PC-9 (cell line): ENCODE measurements at regions not wholly inside any gene's neighbourhood (a gene's known extent, or its start where the extent isn't known, plus 50 kb on each side); places are given as distances from the start of the nearest gene placed in this dataset.

ENCODE experiments used
- BruUV-seq: library from RNA; stranded (reverse); fragments of 400-500 nt; replicated peaks from 2 replicates; lab custom pipeline; 2021; lab: Mats Ljungman, UMichigan
- CTCF ChIA-PET: fragments of 300-600 bp; sonication (Branson Sonifier 250); formaldehyde crosslinking; loops from one replicate; lab custom pipeline; 2022; ENCODE audit warnings: antibody characterized with exemption; lab: Charles Lee
- POLR2A ChIA-PET: fragments of 300-600 bp; sonication (Branson Sonifier 250); formaldehyde crosslinking; loops from one replicate; lab custom pipeline; 2022; ENCODE audit warnings: antibody characterized with exemption; ENCODE audit not compliant: unreplicated experiment; lab: Charles Lee
- DNase-seq, 2 experiments: peaks; one replicate each; pipeline versions ENCODE4 v3.0.0 to v3.0.0-alpha.2; 2015 to 2022; ENCODE audit warnings: mixed read lengths in 1 of 2
- H2AFZ ChIP-seq: fragments of 200-600 bp; sonication (generic); 2 replicates; pipeline ENCODE4 v1.8.1; 2017; ENCODE audit warnings: antibody characterized with exemption
- H3F3A ChIP-seq: fragments of 200-600 bp; sonication (generic); 2 replicates; pipeline ENCODE4 v1.8.1; 2017; ENCODE audit warnings: antibody characterized with exemption, mild to moderate bottlenecking, low read depth; ENCODE audit not compliant: insufficient read depth
- H3K27ac ChIP-seq: fragments of 200-600 bp; sonication (generic); 2 replicates; pipeline ENCODE4 v1.6.1; 2016; ENCODE audit warnings: mixed run types
- H3K27me3 ChIP-seq: fragments of 200-600 bp; sonication (generic); 2 replicates; pipeline ENCODE4 v1.6.1; 2016; ENCODE audit warnings: low read depth, mixed run types; ENCODE audit not compliant: insufficient read depth
- H3K36me3 ChIP-seq: fragments of 200-600 bp; sonication (generic); 2 replicates; pipeline ENCODE4 v1.6.1; 2016; ENCODE audit warnings: low read depth, mixed run types
- H3K4me1 ChIP-seq: fragments of 200-600 bp; sonication (generic); replicated peaks from 2 replicates; pipeline ENCODE4 v1.6.1; 2016; ENCODE audit warnings: mixed run types; ENCODE audit not compliant: insufficient read depth
- H3K4me2 ChIP-seq: fragments of 200-600 bp; sonication (generic); 2 replicates; pipeline ENCODE4 v1.6.1; 2017; ENCODE audit warnings: mixed run types
- H3K4me3 ChIP-seq: fragments of 200-600 bp; sonication (generic); 2 replicates; pipeline ENCODE4 v1.6.1; 2016; ENCODE audit warnings: mixed run types
- H3K79me2 ChIP-seq: fragments of 200-600 bp; sonication (generic); 2 replicates; pipeline ENCODE4 v1.6.1; 2017; ENCODE audit warnings: low read depth, mixed run types
- H3K9me2 ChIP-seq: fragments of 200-600 bp; sonication (generic); 2 replicates; pipeline ENCODE4 v1.8.1; 2017; ENCODE audit warnings: mild to moderate bottlenecking; ENCODE audit not compliant: insufficient read depth
- H3K9me3 ChIP-seq: fragments of 200-600 bp; sonication (generic); 2 replicates; pipeline ENCODE4 v1.8.1; 2016; ENCODE audit warnings: low read depth; ENCODE audit not compliant: insufficient read depth
- H4K20me1 ChIP-seq: fragments of 200-600 bp; sonication (generic); 2 replicates; pipeline ENCODE4 v1.8.1; 2017; ENCODE audit not compliant: insufficient read depth
- EZH2 ChIP-seq: fragments of 200-600 bp; sonication (generic); IDR thresholded peaks from 2 replicates; pipeline ENCODE4 v1.8.0; 2017; ENCODE audit warnings: antibody characterized with exemption, low read depth
- intact Hi-C: fragments of 100-400 bp; cut with micrococcal nuclease; formaldehyde crosslinking; loops from one replicate; pipeline ENCODE4 v1.10.0; 2022; ENCODE audit not compliant: unreplicated experiment
- TF ChIP-seq, protein P1 (sequence below): fragments of 200-600 bp; sonication (generic); conservative IDR thresholded peaks from 2 replicates; pipeline ENCODE4 v1.6.1; 2017; ENCODE audit warnings: mixed run types, antibody characterized with exemption, mild to moderate bottlenecking, moderate library complexity

DNA sequence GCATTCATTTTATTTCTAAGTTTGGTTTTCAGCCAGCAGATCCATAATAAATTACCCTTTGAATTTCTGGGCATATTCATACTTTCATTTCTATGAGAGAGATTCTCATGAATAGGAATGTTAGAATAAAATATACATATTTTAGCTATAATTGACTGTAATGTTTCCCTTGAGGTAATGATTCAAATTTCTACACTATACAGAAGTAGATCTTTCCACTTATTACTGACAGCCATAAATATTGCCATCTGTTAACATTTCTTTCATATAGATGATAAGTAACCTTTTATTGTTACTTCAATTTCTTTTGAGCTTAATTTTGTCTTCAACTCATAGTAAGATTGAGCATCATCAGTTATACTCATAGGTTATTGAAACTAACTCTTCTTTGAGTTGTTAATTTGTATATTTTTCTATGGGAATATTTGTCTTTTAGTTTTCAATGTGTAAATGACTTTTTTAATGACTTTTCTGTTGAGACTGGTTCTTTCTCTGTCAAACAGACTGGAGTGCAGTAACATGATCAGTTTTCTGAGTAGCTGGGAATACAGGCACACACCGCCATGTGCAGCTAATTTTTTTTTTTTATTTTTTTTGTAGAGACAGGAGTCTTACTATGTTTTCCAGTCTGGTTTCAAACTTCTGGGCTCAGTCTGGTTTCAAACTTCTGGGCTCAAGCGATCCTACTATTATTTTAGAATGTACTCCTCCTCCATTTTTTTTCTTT is 991.6 kb downstream of the SLC6A15 start:
- CTCF ChIA-PET = no interaction called here
- no peaks in the 10 kb centered on the region for H4K20me1 ChIP-seq
- POLR2A ChIA-PET = no interaction called here
- H3K36me3 ChIP-seq = no peaks in the 10 kb centered on the region
- no peak overlapping the region for H3K27ac ChIP-seq
- H3K4me2 ChIP-seq = no peak overlapping the region
- H3K9me3 ChIP-seq = no peaks in the 10 kb centered on the region
- H3K4me1 ChIP-seq = no peaks in the 10 kb centered on the region
- H3K79me2 ChIP-seq = no peaks in the 10 kb centered on the region
- H3F3A ChIP-seq = no peaks in the 10 kb centered on the region
- intact Hi-C loops = no loop called here
- no peaks in the 10 kb centered on the region for H3K9me2 ChIP-seq
- TF ChIP-seq, protein P1, sequence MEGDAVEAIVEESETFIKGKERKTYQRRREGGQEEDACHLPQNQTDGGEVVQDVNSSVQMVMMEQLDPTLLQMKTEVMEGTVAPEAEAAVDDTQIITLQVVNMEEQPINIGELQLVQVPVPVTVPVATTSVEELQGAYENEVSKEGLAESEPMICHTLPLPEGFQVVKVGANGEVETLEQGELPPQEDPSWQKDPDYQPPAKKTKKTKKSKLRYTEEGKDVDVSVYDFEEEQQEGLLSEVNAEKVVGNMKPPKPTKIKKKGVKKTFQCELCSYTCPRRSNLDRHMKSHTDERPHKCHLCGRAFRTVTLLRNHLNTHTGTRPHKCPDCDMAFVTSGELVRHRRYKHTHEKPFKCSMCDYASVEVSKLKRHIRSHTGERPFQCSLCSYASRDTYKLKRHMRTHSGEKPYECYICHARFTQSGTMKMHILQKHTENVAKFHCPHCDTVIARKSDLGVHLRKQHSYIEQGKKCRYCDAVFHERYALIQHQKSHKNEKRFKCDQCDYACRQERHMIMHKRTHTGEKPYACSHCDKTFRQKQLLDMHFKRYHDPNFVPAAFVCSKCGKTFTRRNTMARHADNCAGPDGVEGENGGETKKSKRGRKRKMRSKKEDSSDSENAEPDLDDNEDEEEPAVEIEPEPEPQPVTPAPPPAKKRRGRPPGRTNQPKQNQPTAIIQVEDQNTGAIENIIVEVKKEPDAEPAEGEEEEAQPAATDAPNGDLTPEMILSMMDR = no peak
- TF ChIP-seq EZH2 = no peak
- no peak overlapping the region for H2AFZ ChIP-seq
- no peak for DNase-seq
- BruUV-seq = no TSS peak
- H3K27me3 ChIP-seq = no peaks in the 10 kb centered on the region
- H3K4me3 ChIP-seq = no peak overlapping the region

DNA sequence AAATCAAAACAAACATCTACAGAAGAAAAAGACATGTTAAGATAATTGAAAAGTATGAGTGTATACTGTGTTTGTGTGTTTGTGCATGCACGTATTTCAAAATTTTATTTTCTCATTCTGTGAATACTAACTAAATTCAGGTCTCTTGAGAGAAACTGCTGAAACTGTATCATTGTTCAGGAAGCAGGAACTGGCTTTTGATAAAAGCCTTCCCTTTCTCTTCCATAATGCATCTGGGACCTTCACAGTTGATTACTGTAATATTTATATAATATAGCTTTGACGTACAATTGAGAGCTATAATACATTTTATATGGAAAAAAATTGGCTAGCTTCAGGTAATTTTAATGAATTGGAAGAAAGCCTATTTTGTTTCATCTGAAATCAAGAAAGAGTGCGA is 993.5 kb downstream of the SLC6A15 start:
- Histone ChIP-seq H3K36me3 (no peaks in the 10 kb centered on the region), H3K27ac (no peak overlapping the region), H3K9me3 (no peaks in the 10 kb centered on the region), H3K9me2 (no peaks in the 10 kb centered on the region), H3K4me3 (no peak overlapping the region), H3K27me3 (no peaks in the 10 kb centered on the region), H3K79me2 (no peaks in the 10 kb centered on the region), H3F3A (no peaks in the 10 kb centered on the region), H4K20me1 (no peaks in the 10 kb centered on the region), H3K4me2 (no peak overlapping the region), H3K4me1 (no peaks in the 10 kb centered on the region), H2AFZ (no peak overlapping the region)
- BruUV-seq = no TSS peak
- DNase-seq = no peak
- no peak for TF ChIP-seq EZH2
- TF ChIP-seq, protein P1 = no peak
- POLR2A ChIA-PET = no interaction called here
- intact Hi-C loops = no loop called here
- CTCF ChIA-PET = no interaction called here

DNA sequence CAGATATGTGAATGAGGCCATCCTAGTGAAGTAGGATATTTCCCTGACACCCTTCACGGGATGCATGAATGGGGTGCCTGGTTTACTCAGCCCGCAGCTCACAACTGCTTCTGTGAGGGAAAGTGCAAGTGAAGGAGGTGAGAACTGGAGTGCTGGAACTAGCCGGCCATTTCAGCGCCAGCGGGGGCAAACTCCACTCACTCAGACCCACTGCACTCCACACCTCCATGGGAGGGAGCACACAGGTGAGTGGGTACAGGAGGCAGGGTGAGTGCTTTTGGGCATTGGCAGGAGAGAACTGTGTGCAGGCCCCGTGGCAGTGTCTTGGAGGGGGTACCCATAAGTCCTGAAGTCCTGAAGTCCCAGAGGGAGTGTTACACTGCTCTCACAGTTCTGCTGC is 1008.4 kb downstream of the SLC6A15 start:
- POLR2A ChIA-PET = no interaction called here
- Histone ChIP-seq H3K9me3 (no peaks in the 10 kb centered on the region), H3K27me3 (no peaks in the 10 kb centered on the region), H3K4me3 (no peak overlapping the region), H3K36me3 (no peaks in the 10 kb centered on the region), H3F3A (no peaks in the 10 kb centered on the region), H3K9me2 (no peaks in the 10 kb centered on the region), H3K4me1 (no peaks in the 10 kb centered on the region), H3K27ac (no peak overlapping the region), H2AFZ (no peak overlapping the region), H3K4me2 (no peak overlapping the region), H3K79me2 (no peaks in the 10 kb centered on the region), H4K20me1 (no peaks in the 10 kb centered on the region)
- TF ChIP-seq, protein P1 = no peak
- no peak for TF ChIP-seq EZH2
- CTCF ChIA-PET = no interaction called here
- intact Hi-C loops = no loop called here
- BruUV-seq = no TSS peak
- DNase-seq = no peak
